ENCODE measurements at regions not wholly inside any gene's neighbourhood (a gene's known extent, or its start where the extent isn't known, plus 50 kb on each side); places are given as distances from the start of the nearest gene placed in this dataset.

GRCh38 chr5:173435447-173435846 is 107.2 kb upstream of the STC2 start:
- TF ChIP-seq POLR2A (IDR thresholded peaks at IDR 0.05), result no peak
- TF ChIP-seq CTCF (IDR thresholded peaks at IDR 0.05), result no peak

Measured in adrenal gland (tissue), 5 donors.